Left renal cortex interstitium (tissue), 4 donors: ENCODE measurements at regions not wholly inside any gene's neighbourhood (a gene's known extent, or its start where the extent isn't known, plus 50 kb on each side); places are given as distances from the start of the nearest gene placed in this dataset.
A peak's percentile ranks its signal among the peaks of the same experiment; 100 is the strongest.
"Not testable (repeated sequence)": the region's sequence is repeated elsewhere in the genome, so short reads cannot be mapped to it uniquely, and the experiment has no call there.

Experiments
- DNase-seq, 4 donors: peaks; one replicate each; pipeline ENCODE4 v3.0.0-alpha.2; 2013; ENCODE audit warnings: low read depth in 4 of 4, low spot score in 2 of 4, missing footprints in 1 of 4

DNA sequence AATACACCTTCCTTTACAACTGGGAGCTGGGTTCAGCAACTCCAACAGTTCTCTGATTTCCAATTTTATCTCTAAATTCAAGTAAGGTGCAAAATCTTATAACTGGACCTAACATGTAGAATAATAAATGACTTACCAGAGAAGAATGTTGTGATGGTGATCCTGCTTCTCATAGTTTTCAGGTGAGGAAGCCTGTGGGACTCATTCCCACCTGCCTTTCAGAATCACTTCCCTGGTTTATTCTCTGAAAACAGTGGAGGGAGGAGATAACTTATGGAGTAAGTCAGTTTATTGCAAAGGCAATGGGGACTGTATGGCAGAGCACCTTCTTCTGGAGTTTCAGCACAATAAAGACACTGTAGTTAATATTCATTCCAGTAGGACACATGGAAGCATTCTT is 1188.2 kb upstream of the FAM98A start:
- no peak for DNase-seq

DNA sequence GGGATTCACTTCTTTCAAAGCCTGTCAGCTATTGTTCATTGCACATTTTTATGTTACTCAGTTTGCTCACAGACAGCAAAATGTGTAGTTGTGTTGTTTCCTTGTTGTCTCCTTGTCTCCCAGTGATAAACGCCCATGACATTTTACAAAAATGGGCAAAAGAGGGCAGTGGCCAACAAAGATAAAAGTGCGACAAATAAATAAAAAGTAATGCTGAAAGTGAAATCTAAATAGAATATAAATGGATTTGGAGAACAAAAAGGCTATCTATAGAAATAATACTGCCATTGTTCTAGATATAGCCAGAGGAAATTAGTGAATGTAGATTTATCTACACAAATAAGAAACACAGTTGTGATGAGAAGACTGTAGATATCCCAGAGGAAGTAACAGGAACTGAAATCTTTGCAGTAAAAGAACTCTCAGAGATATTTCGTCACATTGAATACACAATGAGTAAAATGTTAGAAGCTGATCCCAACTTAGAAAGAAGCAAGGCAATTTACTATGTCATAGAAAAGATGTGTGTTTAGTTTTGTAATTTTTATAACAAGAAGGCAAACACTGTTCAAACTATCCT is 1186.2 kb upstream of the FAM98A start:
- DNase-seq = no peak

DNA sequence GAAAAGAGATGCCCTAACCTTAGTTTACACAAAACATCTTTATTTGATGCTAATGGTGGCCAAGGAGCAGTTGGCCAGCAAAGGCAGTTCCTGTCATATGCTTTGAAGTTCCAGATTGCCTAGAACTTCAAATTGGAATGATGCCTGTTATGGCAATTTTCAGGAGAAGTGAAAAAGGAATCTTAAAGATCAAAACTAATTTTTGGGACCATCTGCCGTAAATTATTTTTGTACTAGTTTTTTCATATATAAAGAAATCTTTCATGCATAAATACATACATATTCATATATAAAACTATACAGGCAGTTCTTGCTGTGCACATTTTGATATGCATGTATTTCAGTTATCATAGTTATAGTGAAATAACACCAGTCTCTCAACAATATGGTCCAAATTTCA is 1185.6 kb upstream of the FAM98A start:
- DNase-seq = no peak

DNA sequence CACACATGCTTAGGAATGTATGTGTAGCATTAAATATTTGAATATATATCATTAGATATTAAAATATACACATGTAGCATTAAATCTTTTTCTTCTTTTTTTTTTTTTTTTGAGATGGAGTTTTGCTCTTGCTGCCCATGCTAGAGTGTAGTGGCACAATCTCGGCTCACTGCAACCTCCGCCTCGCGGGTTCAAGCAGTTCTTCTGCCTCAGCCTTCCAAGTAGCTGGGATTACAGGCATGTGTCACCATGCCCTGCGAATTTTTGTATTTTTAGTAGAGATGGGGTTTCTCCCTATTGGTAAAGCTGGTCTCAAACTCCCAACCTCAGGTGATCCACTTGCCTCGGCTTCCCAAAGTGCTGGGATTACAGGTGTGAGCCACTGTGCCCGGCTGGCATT is 1151.6 kb upstream of the FAM98A start:
- DNase-seq = not testable (repeated sequence)

DNA sequence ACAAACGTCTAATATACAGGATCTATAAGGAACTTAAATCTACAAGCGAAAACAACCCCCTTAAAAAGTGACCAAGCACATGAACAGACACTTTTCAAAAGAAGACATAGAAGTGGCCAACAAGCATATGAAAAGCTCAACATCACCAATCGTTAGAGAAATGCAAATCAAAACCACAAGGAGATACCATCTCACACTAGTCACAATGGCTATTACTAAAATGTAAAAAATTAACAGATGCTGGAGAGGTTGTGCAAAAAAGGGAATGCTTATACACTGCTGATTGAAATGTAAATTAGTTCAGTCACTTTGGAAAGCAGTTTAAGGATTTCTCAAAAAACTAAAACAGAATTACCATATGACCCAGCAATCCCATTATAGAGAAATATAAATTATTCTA is 1148.5 kb upstream of the FAM98A start:
- DNase-seq = no peak

DNA sequence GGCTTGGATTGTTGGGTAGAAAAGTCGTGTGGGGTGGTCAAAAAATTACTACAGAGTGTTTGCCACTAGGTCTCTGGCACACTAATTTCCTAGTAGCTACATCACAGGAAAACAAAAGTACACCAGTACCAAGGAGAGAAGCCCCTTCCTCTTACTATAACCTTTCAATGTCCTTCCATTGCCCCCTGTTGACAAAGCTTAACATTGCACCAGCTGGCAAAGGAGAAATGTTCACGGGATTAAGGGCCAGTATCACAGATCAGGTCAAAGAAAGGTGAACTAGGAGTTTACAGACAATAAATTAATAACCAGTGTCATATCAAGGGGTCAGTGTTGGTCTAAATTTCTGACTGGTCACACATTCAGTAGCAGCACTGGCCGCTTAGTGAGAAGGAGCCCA is 1139.6 kb upstream of the FAM98A start:
- no peak for DNase-seq

DNA sequence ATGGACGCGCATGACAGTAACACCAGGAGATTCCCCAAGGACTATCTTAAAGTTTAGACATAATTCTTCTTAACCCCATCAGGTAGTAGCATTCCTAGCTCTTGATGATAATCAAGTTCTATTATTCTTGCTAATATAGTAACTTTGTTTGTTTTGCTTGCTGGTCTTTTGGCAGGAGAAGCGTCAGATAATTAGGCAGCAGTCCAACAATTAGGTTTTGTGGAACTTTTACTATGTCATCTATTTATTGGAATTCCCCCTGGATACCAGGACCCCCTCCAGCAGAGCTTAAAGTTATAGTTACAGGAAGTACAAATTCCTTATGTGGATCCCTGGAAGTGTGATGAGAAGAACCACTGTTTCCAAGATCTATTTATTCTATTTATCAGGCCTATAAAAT is 1138.0 kb upstream of the FAM98A start:
- no peak for DNase-seq

DNA sequence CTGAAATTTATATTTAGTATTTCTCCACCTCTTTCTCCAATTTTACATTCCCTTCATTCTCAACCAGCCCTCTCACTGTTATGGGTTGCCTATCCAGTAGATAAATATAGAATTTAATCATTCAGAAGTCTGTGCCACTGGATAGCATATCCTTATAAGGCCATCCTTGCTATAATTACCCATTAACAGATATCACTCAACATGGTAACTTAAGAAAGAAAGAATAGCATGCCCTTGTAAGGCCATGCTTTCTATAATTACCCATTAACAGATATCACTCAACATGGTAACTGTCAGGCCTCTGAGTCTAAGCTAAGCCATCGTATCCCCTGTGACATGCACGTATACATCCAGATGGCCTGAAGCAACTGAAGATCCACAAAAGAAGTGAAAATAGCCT is 1137.4 kb upstream of the FAM98A start:
- DNase-seq = no peak

DNA sequence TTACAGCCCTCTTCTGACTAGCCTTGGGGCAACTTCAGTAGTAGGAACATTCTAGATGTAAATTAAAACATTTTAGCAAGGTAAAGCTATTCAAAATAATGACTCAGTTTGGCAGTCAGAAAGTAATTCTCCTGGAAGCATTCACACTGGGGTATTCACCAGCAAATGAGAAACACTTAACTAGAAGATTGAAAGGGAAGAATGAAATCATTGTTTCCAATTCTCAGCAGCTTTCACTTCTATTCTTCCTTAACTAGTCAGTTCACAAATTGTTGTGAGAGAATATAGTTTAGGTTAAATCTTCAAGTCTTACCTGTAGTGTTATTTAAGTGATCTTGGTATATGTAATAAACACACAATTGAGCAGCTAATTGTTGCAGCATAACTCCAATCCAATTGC is 1135.6 kb upstream of the FAM98A start:
- DNase-seq = no peak

DNA sequence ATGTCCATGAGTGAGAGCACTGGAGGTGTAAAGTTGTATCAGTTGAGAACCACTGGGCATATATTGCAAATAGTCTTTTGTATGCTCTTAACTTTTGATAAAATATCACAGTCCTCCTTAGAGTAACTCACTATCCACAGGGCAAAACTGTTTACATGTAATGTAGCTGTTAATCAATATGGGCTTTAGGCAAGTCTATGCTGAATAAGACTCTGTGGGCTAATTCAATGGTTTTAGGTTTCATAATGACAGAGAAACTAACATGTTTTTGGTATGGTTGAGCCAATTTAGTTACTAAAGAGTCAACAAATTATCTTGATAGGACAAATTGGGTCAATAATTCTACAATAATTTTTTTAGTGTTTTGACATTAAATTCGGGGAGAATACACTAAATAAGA is 1134.9 kb upstream of the FAM98A start:
- no peak for DNase-seq

DNA sequence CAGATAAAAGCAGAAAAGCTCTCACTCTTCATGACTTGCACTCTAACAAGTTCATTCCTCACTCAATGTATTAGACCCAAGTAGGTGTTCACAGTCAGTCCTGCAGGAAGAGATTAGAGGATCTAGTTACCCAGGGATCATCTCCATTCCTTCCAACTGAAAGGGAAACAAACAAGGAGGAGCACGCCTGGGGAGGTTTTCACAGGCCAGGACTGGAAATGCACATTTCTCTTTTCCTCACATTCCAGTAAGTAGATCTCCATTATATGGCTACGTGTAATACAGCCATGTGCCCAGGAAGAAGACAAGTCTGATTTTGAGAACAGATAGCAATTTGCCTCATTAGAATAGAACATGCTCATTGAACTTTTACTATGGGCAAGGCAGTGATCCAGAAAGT is 1132.2 kb upstream of the FAM98A start:
- DNase-seq = no peak

DNA sequence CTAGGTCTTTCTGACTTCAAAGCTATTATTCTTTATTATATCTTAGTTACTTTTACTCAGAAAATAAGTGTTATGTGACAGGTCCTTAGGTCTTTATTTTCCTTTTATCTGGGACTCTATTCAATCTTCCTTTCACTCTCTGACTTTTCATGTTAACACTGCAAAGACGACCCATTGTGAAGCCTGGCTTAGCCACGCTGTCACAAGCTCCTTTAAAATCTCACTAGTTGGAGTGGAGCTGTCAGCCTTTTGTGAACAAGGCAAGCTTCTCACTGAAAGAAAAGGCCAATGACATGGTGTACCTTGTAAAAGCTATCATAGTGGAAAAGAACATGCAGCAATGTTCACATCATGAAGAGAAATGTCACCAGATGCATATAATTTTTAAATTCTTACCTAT is 1130.7 kb upstream of the FAM98A start:
- DNase-seq = no peak

DNA sequence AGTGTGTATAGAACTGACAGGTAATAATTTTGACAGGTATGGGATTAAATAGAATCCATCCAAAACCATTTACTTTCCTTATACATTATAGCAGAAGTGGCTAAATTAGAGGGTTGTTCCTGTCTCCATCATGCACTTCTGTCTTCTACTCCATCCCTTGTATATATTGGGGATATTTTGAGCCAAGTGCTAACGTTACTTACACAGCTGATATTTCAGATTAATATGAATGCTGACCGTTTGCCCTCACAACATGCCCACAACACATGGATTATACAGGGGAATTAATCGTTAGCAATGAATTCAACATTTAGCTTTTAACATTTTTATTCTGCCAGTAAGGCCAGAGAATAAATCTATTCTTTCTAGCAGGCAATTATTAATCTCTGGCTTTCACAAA is 1125.0 kb upstream of the FAM98A start:
- no peak for DNase-seq

DNA sequence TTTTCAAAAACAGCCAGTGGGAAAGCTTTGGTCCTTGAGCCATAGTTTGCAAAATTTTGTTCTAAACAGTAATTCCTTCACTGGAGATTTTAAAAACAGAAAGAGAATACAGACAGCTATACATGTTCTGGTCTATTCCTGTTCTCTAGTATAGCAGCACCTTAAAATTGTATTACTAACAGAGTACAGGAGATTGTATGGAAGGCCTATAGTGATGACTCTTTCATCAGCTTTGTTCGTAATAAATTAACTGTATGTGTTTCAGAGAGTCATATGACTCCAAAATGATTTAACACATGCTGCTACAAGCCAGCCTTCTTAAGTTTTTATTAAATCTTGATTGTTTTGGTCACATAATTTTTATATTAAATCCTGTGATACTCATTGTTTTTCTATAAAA is 1124.6 kb upstream of the FAM98A start:
- DNase-seq = no peak

DNA sequence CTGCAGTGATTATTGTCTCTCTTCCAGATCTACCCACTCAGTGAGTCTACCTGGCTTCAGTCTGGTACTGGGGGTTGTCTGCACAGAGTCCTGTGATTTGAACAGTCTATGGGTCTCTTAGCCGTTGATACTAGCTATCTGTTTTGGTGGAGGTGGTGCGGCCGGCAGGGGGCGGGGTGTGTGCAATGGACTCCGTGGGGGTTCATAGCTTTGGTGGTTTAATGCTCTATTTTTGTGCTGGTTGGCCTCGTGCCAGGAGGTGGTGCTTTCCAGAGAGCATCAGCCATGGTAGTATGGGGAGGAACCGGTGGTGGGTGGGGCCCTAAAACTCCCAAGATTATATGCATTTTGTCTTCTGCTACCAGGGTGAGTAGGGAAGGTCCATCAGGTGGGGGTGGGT is 1120.1 kb upstream of the FAM98A start:
- no peak for DNase-seq

DNA sequence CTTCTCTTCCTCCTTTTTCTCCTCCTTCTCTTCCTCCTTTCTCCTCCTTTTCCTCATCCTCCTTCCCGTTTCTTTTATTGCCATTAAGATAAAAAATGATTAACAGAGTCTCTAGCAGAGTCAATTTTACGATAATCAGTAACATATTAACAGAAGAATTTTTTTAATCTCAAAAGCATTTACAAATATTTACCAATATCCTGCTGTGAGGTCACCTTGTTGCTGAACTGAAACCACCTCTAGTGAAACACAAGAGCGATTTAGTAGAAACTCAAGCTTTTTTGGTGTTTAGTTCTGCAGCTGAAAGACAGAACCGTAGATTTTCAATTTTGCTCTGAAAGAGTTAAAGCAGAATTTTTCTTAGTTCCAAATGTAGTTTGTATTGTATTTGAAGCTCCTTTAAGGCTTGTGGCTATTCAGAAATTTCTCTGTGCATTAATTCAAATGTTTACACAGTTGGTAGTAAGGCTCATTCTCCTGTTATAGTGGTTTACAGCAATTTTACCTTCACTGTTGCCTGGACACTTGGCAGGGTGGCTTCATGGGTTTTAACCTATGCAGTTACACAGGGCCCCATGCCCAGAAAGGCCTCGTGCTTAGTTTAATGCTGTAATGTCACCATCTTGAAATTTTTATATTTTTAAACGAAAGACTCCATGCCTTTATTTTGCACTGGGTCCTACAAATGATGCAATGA is 1106.6 kb upstream of the FAM98A start:
- DNase-seq = peak in 1 of 4 donors; percentile 4

DNA sequence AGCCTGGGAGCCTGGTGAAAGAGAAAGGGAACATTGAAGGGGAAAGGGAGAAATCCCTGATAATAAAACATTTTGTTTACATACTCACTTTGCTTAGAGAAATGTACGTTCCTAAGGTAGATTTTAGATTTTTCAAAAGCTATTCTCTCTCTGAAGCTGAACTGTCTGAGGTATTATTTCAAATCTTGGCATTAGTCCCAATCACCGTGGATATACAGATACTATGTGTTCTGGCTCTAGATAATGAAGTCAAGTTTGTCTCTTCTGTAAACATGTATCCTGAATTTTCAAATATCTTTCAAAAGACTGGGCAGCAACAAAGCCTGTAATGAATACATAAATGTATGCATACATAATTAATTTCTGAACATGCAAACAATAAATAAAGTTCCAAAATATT is 1104.2 kb upstream of the FAM98A start:
- DNase-seq = no peak

DNA sequence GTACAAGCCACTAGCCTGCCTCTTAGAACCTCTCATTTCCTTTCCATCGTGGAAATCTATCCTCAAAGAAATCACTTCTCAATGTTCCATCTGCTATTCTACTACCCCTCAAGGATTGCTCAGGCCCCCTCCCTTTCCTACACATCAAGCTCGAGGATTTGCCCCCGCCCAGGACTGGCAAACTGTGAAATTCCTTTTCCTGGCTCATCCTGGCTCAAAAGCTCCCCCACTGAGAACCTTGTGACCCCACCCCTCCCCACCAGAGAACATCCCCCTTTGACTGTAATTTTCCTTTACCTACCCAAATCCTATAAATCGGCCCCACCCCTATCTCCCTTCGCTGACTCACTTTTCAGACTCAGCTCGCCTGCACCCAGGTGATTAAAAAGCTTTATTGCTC is 1103.3 kb upstream of the FAM98A start:
- not testable (repeated sequence) for DNase-seq

DNA sequence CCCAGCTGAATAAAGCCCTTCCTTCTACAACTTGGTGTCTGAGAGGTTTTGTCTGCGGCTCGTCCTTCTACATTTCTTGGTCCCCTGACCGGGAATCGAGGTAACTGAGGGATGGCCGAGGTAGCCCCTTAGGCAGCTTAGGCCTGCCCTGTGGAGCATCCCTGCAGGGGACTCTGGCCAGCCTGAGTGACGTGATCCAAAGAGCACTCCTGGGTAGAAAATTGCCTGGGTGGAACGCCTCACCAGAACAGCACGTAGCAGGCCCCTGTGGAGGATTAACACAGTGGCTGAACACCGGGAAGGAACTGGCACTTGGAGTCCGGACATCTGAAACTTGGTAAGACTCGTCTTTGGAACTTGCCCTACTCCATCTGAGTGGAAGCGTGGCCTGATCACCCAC is 1078.5 kb upstream of the FAM98A start:
- DNase-seq = not testable (repeated sequence)

DNA sequence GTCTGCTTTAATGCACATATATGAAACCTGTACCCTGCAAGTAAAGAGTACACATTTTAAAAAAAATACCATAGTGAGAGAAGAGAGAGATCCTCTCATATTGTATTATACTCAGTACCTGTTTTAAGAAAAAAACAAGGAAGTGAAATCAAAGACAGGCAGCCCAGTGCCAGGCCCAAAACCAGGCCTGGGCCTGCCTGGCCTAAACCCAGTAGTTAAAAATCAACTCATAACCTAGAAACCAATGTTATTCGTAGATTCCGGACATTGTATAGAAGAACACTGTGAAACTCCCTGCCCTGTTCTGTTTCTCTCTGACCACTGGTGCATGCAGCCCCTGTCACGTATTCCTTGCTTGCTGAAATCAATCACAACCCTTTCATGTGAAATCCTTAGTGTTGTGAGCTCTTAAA is 1078.0 kb upstream of the FAM98A start:
- not testable (repeated sequence) for DNase-seq

DNA sequence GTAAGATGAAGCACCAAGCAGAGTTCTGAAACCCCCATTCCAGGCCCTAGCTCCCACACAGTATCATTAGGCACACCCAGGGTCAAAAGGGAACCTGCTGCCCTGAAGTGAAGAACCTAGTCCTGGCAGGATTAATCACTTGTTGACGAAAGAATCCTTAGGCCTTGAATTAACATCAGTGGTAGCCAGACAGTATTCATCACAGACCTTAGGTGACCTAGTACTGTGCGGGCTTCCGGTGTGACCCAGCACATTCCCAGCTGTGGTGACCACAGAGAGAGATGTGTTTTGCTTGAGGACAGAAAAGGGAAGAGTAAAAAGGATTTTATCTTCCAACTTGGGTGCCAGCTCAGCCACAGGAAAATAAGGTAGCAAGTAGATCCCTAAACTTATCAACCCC is 1071.4 kb upstream of the FAM98A start:
- DNase-seq = no peak

DNA sequence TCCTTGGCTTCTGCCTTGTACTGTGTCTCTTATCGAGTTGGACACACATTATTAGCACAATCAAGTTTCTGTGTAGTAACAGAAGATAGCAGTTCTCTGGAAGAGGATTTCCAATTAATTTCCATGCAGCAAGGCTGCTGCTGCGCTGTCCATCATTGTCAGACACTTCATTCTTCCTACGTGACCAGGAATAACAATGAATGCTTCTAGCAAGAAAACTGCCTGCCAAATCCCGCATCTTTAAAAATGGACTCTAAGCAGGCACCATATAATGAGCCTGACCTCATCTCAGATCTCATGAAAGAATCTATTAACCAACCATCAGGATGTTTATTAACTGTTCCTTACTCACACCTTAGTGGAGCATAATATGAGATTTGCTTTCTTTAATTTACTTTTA is 1067.7 kb upstream of the FAM98A start:
- no peak for DNase-seq

DNA sequence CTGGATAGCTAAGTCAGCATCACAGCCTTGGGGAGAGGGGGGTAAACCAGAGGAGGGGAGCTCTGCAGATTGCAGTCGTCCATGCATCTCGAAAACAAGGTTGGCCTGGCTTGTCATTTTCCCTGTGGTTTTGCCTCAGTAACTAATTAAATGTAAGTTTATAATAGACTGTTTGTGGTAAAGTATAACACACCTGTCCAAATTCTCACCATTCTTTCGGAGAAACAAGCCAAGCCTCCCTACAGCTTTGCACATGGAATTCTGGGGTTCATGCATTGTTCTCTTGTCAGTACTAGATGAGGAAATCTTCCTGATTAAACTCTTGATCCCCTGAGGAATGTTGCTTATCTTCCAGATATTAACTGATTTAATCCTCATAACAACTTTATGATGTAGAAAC is 1065.2 kb upstream of the FAM98A start:
- DNase-seq = no peak
